ENCODE measurements at regions not wholly inside any gene's neighbourhood (a gene's known extent, or its start where the extent isn't known, plus 50 kb on each side); places are given as distances from the start of the nearest gene placed in this dataset.

DNA sequence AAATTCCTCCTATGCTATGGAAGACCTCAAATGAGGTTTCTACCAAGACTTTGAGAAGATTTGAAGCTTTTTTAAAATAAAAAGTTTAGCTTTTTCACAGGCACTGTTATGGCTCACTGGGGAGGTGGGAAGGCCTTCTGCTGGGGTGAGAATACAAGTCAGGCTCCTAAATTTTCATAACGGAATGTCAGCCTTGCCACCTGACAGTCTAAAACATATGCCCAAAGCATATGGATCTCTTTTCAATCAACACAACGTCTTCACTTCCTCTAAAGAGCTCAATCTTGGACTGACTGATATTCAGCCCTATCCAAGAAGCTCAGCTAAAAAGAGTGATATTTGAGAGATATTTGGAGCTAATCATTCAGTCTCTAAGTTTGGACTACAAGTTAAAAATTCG lies 57.1 kb upstream of the LIN7C start:
- no peak for DNase-seq (ENCODE audit: low read depth, low spot score)
- in situ Hi-C loops (cut with HindIII; ENCODE audit: low sequenced_read_pairs) = no loop called here
- H3K4me3 ChIP-seq (ENCODE audit: low read depth, low read length) = no peak overlapping the region
- TF ChIP-seq, protein P1, sequence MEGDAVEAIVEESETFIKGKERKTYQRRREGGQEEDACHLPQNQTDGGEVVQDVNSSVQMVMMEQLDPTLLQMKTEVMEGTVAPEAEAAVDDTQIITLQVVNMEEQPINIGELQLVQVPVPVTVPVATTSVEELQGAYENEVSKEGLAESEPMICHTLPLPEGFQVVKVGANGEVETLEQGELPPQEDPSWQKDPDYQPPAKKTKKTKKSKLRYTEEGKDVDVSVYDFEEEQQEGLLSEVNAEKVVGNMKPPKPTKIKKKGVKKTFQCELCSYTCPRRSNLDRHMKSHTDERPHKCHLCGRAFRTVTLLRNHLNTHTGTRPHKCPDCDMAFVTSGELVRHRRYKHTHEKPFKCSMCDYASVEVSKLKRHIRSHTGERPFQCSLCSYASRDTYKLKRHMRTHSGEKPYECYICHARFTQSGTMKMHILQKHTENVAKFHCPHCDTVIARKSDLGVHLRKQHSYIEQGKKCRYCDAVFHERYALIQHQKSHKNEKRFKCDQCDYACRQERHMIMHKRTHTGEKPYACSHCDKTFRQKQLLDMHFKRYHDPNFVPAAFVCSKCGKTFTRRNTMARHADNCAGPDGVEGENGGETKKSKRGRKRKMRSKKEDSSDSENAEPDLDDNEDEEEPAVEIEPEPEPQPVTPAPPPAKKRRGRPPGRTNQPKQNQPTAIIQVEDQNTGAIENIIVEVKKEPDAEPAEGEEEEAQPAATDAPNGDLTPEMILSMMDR (IDR thresholded peaks at IDR 0.05; ENCODE audit: low read depth, low read length) = no peak

DNA sequence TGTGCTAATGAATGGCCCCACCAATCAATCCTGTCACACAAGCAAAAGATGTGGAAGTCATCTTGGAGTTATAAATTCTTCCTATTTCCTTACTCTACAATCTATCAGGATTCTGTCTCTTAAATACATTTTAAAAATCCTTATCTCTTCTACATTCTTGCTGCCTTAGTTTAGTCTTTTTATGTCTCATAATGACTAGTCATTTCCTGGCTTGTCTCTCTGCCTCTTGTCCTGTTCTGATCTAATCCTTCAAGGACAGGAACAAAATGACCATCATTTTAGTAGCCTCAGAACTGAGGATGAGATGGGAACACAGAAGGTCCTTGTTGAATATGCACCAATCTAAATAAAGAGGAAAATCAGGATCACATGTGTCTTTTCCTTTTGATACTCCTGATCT lies 56.6 kb upstream of the LIN7C start:
- peak; percentile 43 for DNase-seq (ENCODE audit: low read depth, low spot score)
- no peak overlapping the region for H3K4me3 ChIP-seq (ENCODE audit: low read depth, low read length)
- TF ChIP-seq, protein P1 (IDR thresholded peaks at IDR 0.05; ENCODE audit: low read depth, low read length) = no peak
- in situ Hi-C loops (cut with HindIII; ENCODE audit: low sequenced_read_pairs) = no loop called here

DNA sequence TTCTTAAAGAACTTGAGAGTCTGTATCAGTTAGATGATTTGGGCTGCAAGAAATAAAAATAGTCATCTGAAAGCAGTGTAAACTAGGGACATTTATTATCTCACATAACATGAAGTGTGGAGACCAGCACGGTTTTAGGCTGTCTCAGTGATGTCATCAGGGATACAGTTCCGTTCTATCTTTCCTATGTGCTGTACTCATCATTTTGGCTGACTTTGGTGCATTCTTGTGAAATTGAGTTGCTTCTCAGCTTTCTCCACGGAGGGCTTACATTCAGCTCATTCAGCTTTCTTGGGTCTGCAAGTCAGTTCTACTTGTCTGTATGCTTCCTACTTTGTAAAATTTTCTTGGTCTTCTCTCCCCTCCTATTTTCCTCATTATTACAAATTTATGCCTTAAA lies 51.8 kb upstream of the LIN7C start:
- in situ Hi-C loops (cut with HindIII; ENCODE audit: low sequenced_read_pairs) = no loop called here
- H3K4me3 ChIP-seq (ENCODE audit: low read depth, low read length) = no peak overlapping the region
- TF ChIP-seq, protein P1 (IDR thresholded peaks at IDR 0.05; ENCODE audit: low read depth, low read length) = no peak
- DNase-seq (ENCODE audit: low read depth, low spot score) = no peak

DNA sequence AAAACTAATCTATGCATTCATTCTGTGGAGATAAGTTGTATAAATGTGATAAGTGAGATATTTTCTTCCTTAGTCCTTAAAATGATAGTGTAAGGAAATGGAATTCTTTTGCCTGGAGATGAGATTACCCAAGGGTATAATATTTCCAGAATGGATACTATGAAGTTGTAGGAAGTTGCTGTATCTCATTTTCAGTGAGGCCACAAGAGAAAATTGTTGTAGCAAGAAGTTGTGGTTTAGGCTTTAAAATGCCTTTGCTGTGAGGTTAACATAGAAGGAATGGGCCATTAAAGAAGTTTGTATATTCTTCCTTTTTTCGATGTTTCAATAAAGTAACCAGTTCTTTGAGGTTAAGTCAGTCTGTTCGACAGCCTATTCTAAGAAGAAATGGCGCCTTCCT lies 50.7 kb upstream of the LIN7C start:
- in situ Hi-C loops (cut with HindIII; ENCODE audit: low sequenced_read_pairs) = no loop called here
- no peak overlapping the region for H3K4me3 ChIP-seq (ENCODE audit: low read depth, low read length)
- DNase-seq (ENCODE audit: low read depth, low spot score) = peak; percentile 32
- TF ChIP-seq, protein P1 (IDR thresholded peaks at IDR 0.05; ENCODE audit: low read depth, low read length) = no peak
